Common myeloid progenitor, CD34-positive (primary cell): ENCODE measurements at regions not wholly inside any gene's neighbourhood (a gene's known extent, or its start where the extent isn't known, plus 50 kb on each side); places are given as distances from the start of the nearest gene placed in this dataset.

Experiments used
- CTCF ChIA-PET: fragments of 350-600 bp; sonication (Branson Sonifier 250); formaldehyde crosslinking; loops from one replicate; lab custom pipeline; 2021; ENCODE audit warnings: antibody characterized with exemption; lab: Charles Lee
- POLR2A ChIA-PET: fragments of 350-600 bp; sonication (Branson Sonifier 250); formaldehyde crosslinking; loops from one replicate; lab custom pipeline; 2021; ENCODE audit warnings: antibody characterized with exemption; lab: Charles Lee
- DNase-seq, 3 donors: peaks; one replicate each; pipeline versions ENCODE4 v3.0.0 to v3.0.0-alpha.2; 2013
- H3K27ac ChIP-seq, 2 experiments: 1 replicate in 1 of 2; 2 replicates in 1 of 2; pipeline ENCODE4 v1.7.0; 2013; ENCODE audit warnings: inconsistent platforms in 2 of 2, low read length in 2 of 2, mild to moderate bottlenecking in 2 of 2, low read depth in 1 of 2, moderate library complexity in 1 of 2; ENCODE audit not compliant: severe bottlenecking in 2 of 2, insufficient read depth in 1 of 2, poor library complexity in 1 of 2
- H3K27me3 ChIP-seq, 5 experiments: replicated peaks in 2 of 5; 1 replicate in 3 of 5; 2 replicates in 2 of 5; pipeline versions ENCODE4 v1.6.1 to v1.7.0; 2013; ENCODE audit warnings: low read length in 4 of 5, mild to moderate bottlenecking in 2 of 5, moderate library complexity in 2 of 5, inconsistent platforms in 1 of 5; ENCODE audit not compliant: insufficient read depth in 5 of 5, control insufficient read depth in 4 of 5
- H3K36me3 ChIP-seq, 4 experiments: 1 replicate in 2 of 4; 2 replicates in 2 of 4; pipeline versions ENCODE4 v1.6.1 to v1.7.0; 2013; ENCODE audit warnings: low read length in 3 of 4, control low read depth in 1 of 4, mild to moderate bottlenecking in 1 of 4; ENCODE audit not compliant: control insufficient read depth in 4 of 4, insufficient read depth in 4 of 4
- H3K4me1 ChIP-seq, 4 experiments: 1 replicate in 3 of 4; 2 replicates in 1 of 4; pipeline versions ENCODE4 v1.6.1 to v1.7.1; 2013; ENCODE audit warnings: low read length in 3 of 4, mild to moderate bottlenecking in 3 of 4, control low read depth in 1 of 4, inconsistent platforms in 1 of 4, moderate library complexity in 1 of 4; ENCODE audit not compliant: control insufficient read depth in 4 of 4, insufficient read depth in 4 of 4; ENCODE audit errors: control extremely low read depth in 1 of 4
- H3K4me3 ChIP-seq, 7 experiments: 1 replicate in 4 of 7; 2 replicates in 3 of 7; pipeline versions ENCODE4 v1.5.1 to v1.7.0; 2013; ENCODE audit warnings: mild to moderate bottlenecking in 7 of 7, low read length in 6 of 7, moderate library complexity in 6 of 7, inconsistent platforms in 2 of 7, low read depth in 2 of 7, control low read depth in 1 of 7; ENCODE audit not compliant: insufficient read depth in 4 of 7, control insufficient read depth in 1 of 7; ENCODE audit errors: extremely low read depth in 1 of 7
- H3K9me3 ChIP-seq, 5 experiments: 1 replicate in 4 of 5; 2 replicates in 1 of 5; pipeline versions ENCODE4 v1.6.1 to v1.7.1; 2013; ENCODE audit warnings: low read length in 4 of 5, mild to moderate bottlenecking in 2 of 5, inconsistent platforms in 1 of 5, low read depth in 1 of 5, moderate library complexity in 1 of 5; ENCODE audit not compliant: control insufficient read depth in 4 of 5, insufficient read depth in 2 of 5; ENCODE audit errors: control extremely low read depth in 1 of 5
- WGBS: methylation state at CpG from one replicate; pipeline ENCODE4 v1.1.5; 2013; ENCODE audit not compliant: insufficient coverage; 5-methylcytosine and 5-hydroxymethylcytosine counted together

GRCh38 chr3:99176169-99176964 is 274.9 kb upstream of the DCBLD2 start:
- Histone ChIP-seq H3K36me3 (no peaks in the 10 kb centered on the region), H3K4me1 (peaks cover 0 to 4% (median 0%) of the 10 kb centered on the region in 4 experiments), H3K27ac (no peak overlapping the region), H3K4me3 (no peak overlapping the region), H3K9me3 (no peaks in the 10 kb centered on the region), H3K27me3 (no peaks in the 10 kb centered on the region)
- CTCF ChIA-PET: no interaction called here
- DNase-seq: no peak
- WGBS: 100% methylated on average over 2 of the region's 4 CpGs
- POLR2A ChIA-PET: no interaction called here

- no peaks in the 10 kb centered on the region for H3K36me3 ChIP-seq
- ChIA-PET CTCF (interaction anchor here (0.8 kb wide), 1 partner anchor 46 kb away, joined by 3 read pairs; no protein-coding TSS in a partner anchor), POLR2A (no interaction called here)
- H3K4me1 ChIP-seq: peaks cover 0 to 4% (median 0%) of the 10 kb centered on the region in 4 experiments
- H3K4me3 ChIP-seq: no peak overlapping the region
- H3K27me3 ChIP-seq: no peaks in the 10 kb centered on the region
- peak in 2 of 3 donors; percentile 9 to 24 for DNase-seq
- H3K9me3 ChIP-seq: no peaks in the 10 kb centered on the region
- WGBS: 0% methylated on average over 2 of the region's 4 CpGs
- H3K27ac ChIP-seq: no peak overlapping the region
Observed at GRCh38 chr3:99175276-99175812, 273.8 kb upstream of the DCBLD2 start.

- peak; percentile 44 to 73 (median 64) for DNase-seq
- ChIA-PET POLR2A (no interaction called here), CTCF (interaction anchor here (0.7 to 2.9 kb wide), 14 partner anchors 8 to 360 kb away, joined by 3 to 26 read pairs (median 4); partner anchors contain the start of gene DCBLD2)
- WGBS: 33% methylated on average over 3 of the region's 5 CpGs
- Histone ChIP-seq H3K27me3 (no peaks in the 10 kb centered on the region), H3K36me3 (no peaks in the 10 kb centered on the region), H3K4me1 (peaks cover 0 to 4% (median 0%) of the 10 kb centered on the region in 4 experiments), H3K27ac (no peak overlapping the region), H3K9me3 (peaks cover 0 to 1% (median 0%) of the 10 kb centered on the region in 5 experiments), H3K4me3 (no peak overlapping the region)
Observed at GRCh38 chr3:99172736-99173657, 271.5 kb upstream of the DCBLD2 start.

GRCh38 chr3:99171800-99172199 is 270.3 kb upstream of the DCBLD2 start:
- peaks cover 0 to 4% (median 0%) of the 10 kb centered on the region in 4 experiments for H3K4me1 ChIP-seq
- H3K36me3 ChIP-seq: no peaks in the 10 kb centered on the region
- ChIA-PET CTCF (interaction anchor here (1.2 to 2.9 kb wide), 2 partner anchors 13 to 355 kb away, joined by 4 to 26 read pairs; no protein-coding TSS in a partner anchor), POLR2A (no interaction called here)
- peaks cover 0 to 1% (median 0%) of the 10 kb centered on the region in 5 experiments for H3K9me3 ChIP-seq
- 98% methylated on average over 4 of the region's 4 CpGs for WGBS
- DNase-seq: no peak
- no peak overlapping the region for H3K4me3 ChIP-seq
- H3K27me3 ChIP-seq: no peaks in the 10 kb centered on the region
- no peak overlapping the region for H3K27ac ChIP-seq

- ChIA-PET POLR2A (interaction anchor here (0.6 kb wide), 1 partner anchor 866 kb away, joined by 4 read pairs; no protein-coding TSS in a partner anchor), CTCF (interaction anchor here (2.9 kb wide), 1 partner anchor 355 kb away, joined by 26 read pairs; no protein-coding TSS in a partner anchor)
- no peaks in the 10 kb centered on the region for H3K36me3 ChIP-seq
- peaks cover 0 to 1% (median 0%) of the 10 kb centered on the region in 5 experiments for H3K9me3 ChIP-seq
- 91% methylated on average over 6 of the region's 6 CpGs for WGBS
- H3K27me3 ChIP-seq: no peaks in the 10 kb centered on the region
- peaks cover 0 to 4% (median 0%) of the 10 kb centered on the region in 4 experiments for H3K4me1 ChIP-seq
- DNase-seq: no peak
- H3K27ac ChIP-seq: no peak overlapping the region
- no peak overlapping the region for H3K4me3 ChIP-seq
Observed at GRCh38 chr3:99170867-99171517, 269.5 kb upstream of the DCBLD2 start.

- CTCF ChIA-PET: no interaction called here
Observed at GRCh38 chr3:99167071-99167470, 265.6 kb upstream of the DCBLD2 start.

More at GRCh38 chr3:99167071-99167470, 265.6 kb upstream of the DCBLD2 start:
- Histone ChIP-seq H3K27me3 (peaks cover 0 to 1% (median 0%) of the 10 kb centered on the region in 5 experiments), H3K9me3 (peaks cover 0 to 2% (median 0%) of the 10 kb centered on the region in 5 experiments), H3K36me3 (no peaks in the 10 kb centered on the region), H3K4me1 (no peaks in the 10 kb centered on the region), H3K27ac (no peak overlapping the region), H3K4me3 (no peak overlapping the region)
- POLR2A ChIA-PET: no interaction called here
- DNase-seq: no peak
